ENCODE measurements at regions not wholly inside any gene's neighbourhood (a gene's known extent, or its start where the extent isn't known, plus 50 kb on each side); places are given as distances from the start of the nearest gene placed in this dataset.
"Not testable (repeated sequence)": the region's sequence is repeated elsewhere in the genome, so short reads cannot be mapped to it uniquely, and the experiment has no call there.

- H3K4me2 ChIP-seq (ENCODE audit: low read depth, low read length, poor library complexity, severe bottlenecking): no peak overlapping the region
- H2AFZ ChIP-seq (ENCODE audit: low read depth, low read length, severe bottlenecking): no peak overlapping the region
- H3K9me2 ChIP-seq (replicated peaks; ENCODE audit: insufficient read depth, low read length): no peaks in the 10 kb centered on the region
- H3K4me3 ChIP-seq (ENCODE audit: insufficient read depth, low read length, poor library complexity, severe bottlenecking): no peak overlapping the region
- H3K79me2 ChIP-seq (ENCODE audit: insufficient read depth, low read length): no peaks in the 10 kb centered on the region
- no peaks in the 10 kb centered on the region for H3K27me3 ChIP-seq (ENCODE audit: low read length)
- H3K27ac ChIP-seq (ENCODE audit: low read depth, low read length): no peak overlapping the region
- H3K9me3 ChIP-seq (ENCODE audit: insufficient read depth, low read length): no peaks in the 10 kb centered on the region; the same call in 1 of the 2 replicates
- TF ChIP-seq, protein P1, sequence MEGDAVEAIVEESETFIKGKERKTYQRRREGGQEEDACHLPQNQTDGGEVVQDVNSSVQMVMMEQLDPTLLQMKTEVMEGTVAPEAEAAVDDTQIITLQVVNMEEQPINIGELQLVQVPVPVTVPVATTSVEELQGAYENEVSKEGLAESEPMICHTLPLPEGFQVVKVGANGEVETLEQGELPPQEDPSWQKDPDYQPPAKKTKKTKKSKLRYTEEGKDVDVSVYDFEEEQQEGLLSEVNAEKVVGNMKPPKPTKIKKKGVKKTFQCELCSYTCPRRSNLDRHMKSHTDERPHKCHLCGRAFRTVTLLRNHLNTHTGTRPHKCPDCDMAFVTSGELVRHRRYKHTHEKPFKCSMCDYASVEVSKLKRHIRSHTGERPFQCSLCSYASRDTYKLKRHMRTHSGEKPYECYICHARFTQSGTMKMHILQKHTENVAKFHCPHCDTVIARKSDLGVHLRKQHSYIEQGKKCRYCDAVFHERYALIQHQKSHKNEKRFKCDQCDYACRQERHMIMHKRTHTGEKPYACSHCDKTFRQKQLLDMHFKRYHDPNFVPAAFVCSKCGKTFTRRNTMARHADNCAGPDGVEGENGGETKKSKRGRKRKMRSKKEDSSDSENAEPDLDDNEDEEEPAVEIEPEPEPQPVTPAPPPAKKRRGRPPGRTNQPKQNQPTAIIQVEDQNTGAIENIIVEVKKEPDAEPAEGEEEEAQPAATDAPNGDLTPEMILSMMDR (IDR thresholded peaks at IDR 0.05; ENCODE audit: insufficient read depth, low read length, poor library complexity, severe bottlenecking): no peak
- no peak for TF ChIP-seq EZH2phosphoT487 (conservative IDR thresholded peaks at IDR 0.05; ENCODE audit: low read length)
- H4K20me1 ChIP-seq (ENCODE audit: low read depth, low read length): no peaks in the 10 kb centered on the region
- H3K36me3 ChIP-seq (ENCODE audit: low read length): no peaks in the 10 kb centered on the region
- H3K9ac ChIP-seq (ENCODE audit: low read length): no peak overlapping the region
- H3F3A ChIP-seq (ENCODE audit: insufficient read depth): no peaks in the 10 kb centered on the region
Observed at GRCh38 chr6:126983779-126984178, 134.7 kb upstream of the RSPO3 start.

DNA sequence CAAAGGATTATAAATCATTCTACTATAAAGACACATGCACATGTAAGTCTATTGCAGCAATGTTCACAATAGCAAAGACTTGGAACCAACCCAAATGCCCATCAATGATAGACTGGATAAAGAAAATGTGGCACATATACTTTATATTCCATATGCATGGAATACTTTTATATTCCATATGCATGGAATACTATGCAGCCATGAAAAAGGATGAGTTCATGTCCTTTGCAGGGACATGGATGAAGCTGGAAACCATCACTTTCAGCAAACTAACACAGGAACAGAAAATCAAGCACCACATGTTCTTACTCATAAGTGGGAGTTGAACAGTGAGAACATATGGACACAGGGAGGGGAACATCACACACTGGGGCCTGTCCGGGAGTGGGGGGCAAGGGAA is 130.3 kb upstream of the RSPO3 start:
- H3K27ac ChIP-seq (ENCODE audit: low read depth, low read length); H2AFZ ChIP-seq (ENCODE audit: low read depth, low read length, severe bottlenecking); H3K79me2 ChIP-seq (ENCODE audit: insufficient read depth, low read length); H3K9me3 ChIP-seq (ENCODE audit: insufficient read depth, low read length); H3K4me2 ChIP-seq (ENCODE audit: low read depth, low read length, poor library complexity, severe bottlenecking); H3K4me3 ChIP-seq (ENCODE audit: insufficient read depth, low read length, poor library complexity, severe bottlenecking); H3K9me2 ChIP-seq (replicated peaks; ENCODE audit: insufficient read depth, low read length); H3K27me3 ChIP-seq (ENCODE audit: low read length); H3K9ac ChIP-seq (ENCODE audit: low read length); H3K36me3 ChIP-seq (ENCODE audit: low read length); H3F3A ChIP-seq (ENCODE audit: insufficient read depth); H4K20me1 ChIP-seq (ENCODE audit: low read depth, low read length): not testable (repeated sequence)

- Histone ChIP-seq H3K9me2 (replicated peaks; ENCODE audit: insufficient read depth, low read length) (no peaks in the 10 kb centered on the region), H3K9me3 (ENCODE audit: insufficient read depth, low read length) (no peaks in the 10 kb centered on the region), H3F3A (ENCODE audit: insufficient read depth) (no peaks in the 10 kb centered on the region), H3K4me2 (ENCODE audit: low read depth, low read length, poor library complexity, severe bottlenecking) (no peak overlapping the region), H3K9ac (ENCODE audit: low read length) (no peak overlapping the region), H3K79me2 (ENCODE audit: insufficient read depth, low read length) (no peaks in the 10 kb centered on the region), H3K27ac (ENCODE audit: low read depth, low read length) (no peak overlapping the region), H2AFZ (ENCODE audit: low read depth, low read length, severe bottlenecking) (no peak overlapping the region), H3K27me3 (ENCODE audit: low read length) (no peaks in the 10 kb centered on the region), H4K20me1 (ENCODE audit: low read depth, low read length) (no peaks in the 10 kb centered on the region), H3K4me3 (ENCODE audit: insufficient read depth, low read length, poor library complexity, severe bottlenecking) (no peak overlapping the region), H3K36me3 (ENCODE audit: low read length) (no peaks in the 10 kb centered on the region)
- TF ChIP-seq, protein P1 (IDR thresholded peaks at IDR 0.05; ENCODE audit: insufficient read depth, low read length, poor library complexity, severe bottlenecking): no peak
- TF ChIP-seq EZH2phosphoT487 (conservative IDR thresholded peaks at IDR 0.05; ENCODE audit: low read length): no peak
Observed at GRCh38 chr6:127000631-127001030, 117.8 kb upstream of the RSPO3 start.

- Histone ChIP-seq H4K20me1 (ENCODE audit: low read depth, low read length) (no peaks in the 10 kb centered on the region), H3K36me3 (ENCODE audit: low read length) (no peaks in the 10 kb centered on the region), H3K9me2 (replicated peaks; ENCODE audit: insufficient read depth, low read length) (no peaks in the 10 kb centered on the region), H3K4me3 (ENCODE audit: insufficient read depth, low read length, poor library complexity, severe bottlenecking) (no peak overlapping the region), H3K9me3 (ENCODE audit: insufficient read depth, low read length) (no peaks in the 10 kb centered on the region), H2AFZ (ENCODE audit: low read depth, low read length, severe bottlenecking) (no peak overlapping the region), H3F3A (ENCODE audit: insufficient read depth) (no peaks in the 10 kb centered on the region), H3K9ac (ENCODE audit: low read length) (no peak overlapping the region), H3K79me2 (ENCODE audit: insufficient read depth, low read length) (no peaks in the 10 kb centered on the region), H3K27me3 (ENCODE audit: low read length) (0 out of 2 replicates have a peak, but pooled peaks cover 2% of the 10 kb centered on the region), H3K4me2 (ENCODE audit: low read depth, low read length, poor library complexity, severe bottlenecking) (no peak overlapping the region), H3K27ac (ENCODE audit: low read depth, low read length) (no peak overlapping the region)
- TF ChIP-seq, protein P1 (IDR thresholded peaks at IDR 0.05; ENCODE audit: insufficient read depth, low read length, poor library complexity, severe bottlenecking): no peak
- no peak for TF ChIP-seq EZH2phosphoT487 (conservative IDR thresholded peaks at IDR 0.05; ENCODE audit: low read length)
Observed at GRCh38 chr6:127013865-127014264, 104.6 kb upstream of the RSPO3 start.
